GM23248 (cell line): ENCODE measurements at regions not wholly inside any gene's neighbourhood (a gene's known extent, or its start where the extent isn't known, plus 50 kb on each side); places are given as distances from the start of the nearest gene placed in this dataset.

Source experiments
- EZH2 ChIP-seq: fragments of 200-600 bp; sonication (generic); IDR thresholded peaks from 2 replicates; pipeline ENCODE4 v1.6.1; 2018; ENCODE audit warnings: antibody characterized with exemption, mild to moderate bottlenecking; ENCODE audit not compliant: insufficient read depth, poor library complexity, severe bottlenecking
- EZH2phosphoT487 ChIP-seq: fragments of 200-600 bp; sonication (generic); IDR thresholded peaks from 2 replicates; pipeline ENCODE4 v1.6.1; 2018; ENCODE audit warnings: antibody characterized with exemption, moderate library complexity, mild to moderate bottlenecking, low read depth; ENCODE audit not compliant: insufficient read depth

GRCh38 chr6:100155141-100155540 is 161.1 kb upstream of the MCHR2 start:
- TF ChIP-seq EZH2 (no peak), EZH2phosphoT487 (no peak)
